GM19240 (cell line): ENCODE measurements at regions not wholly inside any gene's neighbourhood (a gene's known extent, or its start where the extent isn't known, plus 50 kb on each side); places are given as distances from the start of the nearest gene placed in this dataset.

ENCODE experiments used
- DNase-seq: peaks from one replicate; pipeline ENCODE4 v3.0.0; 2011; ENCODE audit warnings: low spot score; ENCODE audit not compliant: insufficient read length

DNA sequence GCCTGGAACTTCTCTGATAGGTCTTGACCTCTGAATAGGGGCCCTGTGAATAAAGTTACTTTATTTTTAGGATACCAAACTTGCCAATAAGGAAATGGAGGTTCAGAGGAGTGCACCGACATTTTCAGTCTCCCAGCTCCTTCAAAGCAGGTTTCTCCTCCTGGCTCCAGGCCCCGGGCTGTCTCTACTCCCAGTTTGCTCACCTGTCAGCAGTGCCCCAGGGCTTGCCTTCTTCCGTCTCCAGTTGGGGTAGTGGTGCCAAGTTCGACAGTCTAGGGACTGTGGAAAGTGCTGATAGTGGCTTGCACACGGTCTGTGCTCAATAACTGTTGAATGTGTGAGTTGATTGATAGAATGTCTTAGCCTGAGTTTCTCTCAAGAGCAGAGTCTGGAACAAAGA lies 149.2 kb downstream of the ACTL8 start:
- DNase-seq, result no peak

DNA sequence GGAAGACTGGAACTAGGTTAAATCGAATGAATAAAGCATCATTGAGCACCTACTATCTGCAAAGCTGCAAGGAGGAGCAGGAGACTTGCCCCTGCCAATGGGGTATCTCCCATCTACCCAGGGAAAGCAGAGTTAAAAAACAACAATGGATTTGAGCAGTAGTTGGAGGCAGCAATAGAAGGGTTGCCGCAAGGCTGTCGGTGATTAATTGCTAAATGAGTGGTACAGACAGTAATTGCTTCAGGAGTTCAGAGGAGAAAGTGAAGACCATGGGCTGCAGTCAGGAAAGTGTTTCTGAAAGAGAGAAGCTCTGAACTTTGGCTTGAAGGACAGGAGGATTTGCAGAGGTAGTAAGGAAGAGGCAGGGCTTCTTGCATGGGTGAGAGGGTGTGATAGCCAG lies 152.9 kb downstream of the ACTL8 start:
- DNase-seq, result no peak

DNA sequence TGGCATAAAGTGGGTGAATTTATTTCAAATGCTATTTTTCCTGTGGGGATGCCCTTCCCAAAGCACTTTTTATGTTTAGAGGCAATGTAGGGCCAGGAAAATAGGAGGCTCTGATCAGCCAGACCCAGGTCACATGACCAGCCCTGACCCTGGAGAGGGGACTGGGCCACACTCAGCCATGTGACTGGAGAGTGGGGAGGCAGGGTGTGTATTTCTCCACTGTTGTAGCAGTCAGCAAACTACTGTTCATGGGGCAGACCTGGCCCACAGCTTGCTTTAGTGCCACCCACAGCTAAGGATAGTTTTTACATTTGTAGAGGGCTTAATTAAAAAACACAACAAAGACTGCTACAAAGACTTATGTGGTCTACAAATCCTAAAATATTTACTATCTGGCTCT lies 153.8 kb downstream of the ACTL8 start:
- no peak for DNase-seq

GRCh38 chr1:17909634-17910033 lies 154.5 kb downstream of the ACTL8 start:
- DNase-seq, result no peak

- no peak for DNase-seq
Measured at GRCh38 chr1:17911791-17912190, 156.7 kb downstream of the ACTL8 start.

- no peak for DNase-seq
Measured at GRCh38 chr1:17912491-17912890, 157.4 kb downstream of the ACTL8 start.

- no peak for DNase-seq
Measured at GRCh38 chr1:17913326-17914115, 158.4 kb downstream of the ACTL8 start.

GRCh38 chr1:17914131-17914530 lies 159.0 kb downstream of the ACTL8 start:
- no peak for DNase-seq

- DNase-seq, result no peak
Measured at GRCh38 chr1:17914987-17915386, 159.9 kb downstream of the ACTL8 start.

DNA sequence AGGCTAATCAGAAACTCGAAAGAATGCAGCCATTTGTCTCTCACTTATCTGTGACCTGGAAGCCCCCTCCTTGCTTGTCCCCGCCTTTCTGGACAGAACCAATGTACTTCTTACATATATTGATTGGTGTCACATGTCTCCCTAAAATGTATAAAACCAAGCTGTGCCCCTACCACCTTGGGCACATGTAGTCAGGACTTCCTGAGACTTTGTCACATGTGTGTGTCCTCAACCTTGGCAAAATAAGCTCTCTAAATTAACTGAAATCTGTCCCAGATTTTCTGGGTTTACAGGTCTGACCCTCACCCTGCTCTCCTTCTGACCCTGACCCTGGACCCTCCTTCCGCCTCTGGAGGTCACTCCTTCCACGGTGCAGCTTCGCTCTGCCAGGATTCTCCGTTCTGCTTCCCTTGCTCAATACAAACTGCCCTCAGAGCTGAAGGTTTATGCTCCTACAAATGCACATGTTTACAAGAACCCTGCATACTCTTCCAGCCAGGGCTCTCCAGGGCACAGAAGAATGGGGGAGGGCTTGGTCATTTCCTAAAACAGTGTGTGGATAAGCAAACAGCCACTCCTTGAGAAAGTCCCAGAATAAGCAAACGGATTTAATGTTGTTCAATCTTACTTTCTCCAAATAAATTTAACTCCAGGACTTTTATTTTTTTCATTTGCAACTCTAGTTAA lies 160.5 kb downstream of the ACTL8 start:
- DNase-seq, result no peak

- DNase-seq, result no peak
Measured at GRCh38 chr1:17916702-17917101, 161.6 kb downstream of the ACTL8 start.

DNA sequence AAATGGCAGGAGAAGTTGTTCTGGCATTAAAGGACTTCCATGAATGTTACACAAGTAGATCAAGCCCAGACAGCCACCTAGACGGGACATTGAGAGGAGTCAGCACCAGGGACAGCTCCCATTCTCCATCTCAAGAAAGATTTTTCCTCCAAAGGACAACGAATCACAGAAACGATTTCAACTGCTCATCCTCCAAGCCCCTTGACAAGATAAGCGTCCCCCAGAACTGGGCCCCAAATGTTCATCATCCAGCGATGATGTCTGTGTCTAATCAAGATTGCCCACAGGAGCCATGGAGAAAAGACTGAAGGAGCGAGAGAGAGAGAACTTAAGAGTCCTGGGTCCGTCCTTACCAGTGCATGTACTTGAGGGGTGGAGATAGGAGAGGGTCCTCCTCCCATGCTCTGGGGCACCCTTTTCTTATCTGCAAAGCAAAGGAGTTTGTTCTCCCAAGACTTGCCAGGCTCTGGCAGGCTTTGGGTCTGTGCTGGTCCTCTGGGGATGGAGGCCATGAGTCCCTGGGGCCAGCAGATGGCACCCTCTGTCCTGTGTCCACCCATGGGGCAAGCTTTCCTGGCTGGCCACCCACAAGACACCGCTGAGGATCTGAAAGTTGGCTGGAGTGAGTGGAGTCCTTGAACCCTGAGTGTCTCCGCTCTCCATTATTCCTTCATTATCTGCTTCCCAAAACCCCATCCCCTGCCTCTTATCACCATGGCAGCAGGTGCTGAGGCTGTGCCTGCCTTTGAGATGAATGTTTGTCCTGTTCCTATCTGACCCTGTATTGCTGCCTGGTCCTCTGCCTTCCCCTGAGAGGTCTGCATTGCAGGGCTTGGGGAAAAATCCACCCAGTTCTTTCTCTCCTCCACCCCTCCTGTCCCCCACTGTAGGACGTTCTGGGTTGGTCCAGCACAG lies 164.6 kb downstream of the ACTL8 start:
- no peak for DNase-seq

DNA sequence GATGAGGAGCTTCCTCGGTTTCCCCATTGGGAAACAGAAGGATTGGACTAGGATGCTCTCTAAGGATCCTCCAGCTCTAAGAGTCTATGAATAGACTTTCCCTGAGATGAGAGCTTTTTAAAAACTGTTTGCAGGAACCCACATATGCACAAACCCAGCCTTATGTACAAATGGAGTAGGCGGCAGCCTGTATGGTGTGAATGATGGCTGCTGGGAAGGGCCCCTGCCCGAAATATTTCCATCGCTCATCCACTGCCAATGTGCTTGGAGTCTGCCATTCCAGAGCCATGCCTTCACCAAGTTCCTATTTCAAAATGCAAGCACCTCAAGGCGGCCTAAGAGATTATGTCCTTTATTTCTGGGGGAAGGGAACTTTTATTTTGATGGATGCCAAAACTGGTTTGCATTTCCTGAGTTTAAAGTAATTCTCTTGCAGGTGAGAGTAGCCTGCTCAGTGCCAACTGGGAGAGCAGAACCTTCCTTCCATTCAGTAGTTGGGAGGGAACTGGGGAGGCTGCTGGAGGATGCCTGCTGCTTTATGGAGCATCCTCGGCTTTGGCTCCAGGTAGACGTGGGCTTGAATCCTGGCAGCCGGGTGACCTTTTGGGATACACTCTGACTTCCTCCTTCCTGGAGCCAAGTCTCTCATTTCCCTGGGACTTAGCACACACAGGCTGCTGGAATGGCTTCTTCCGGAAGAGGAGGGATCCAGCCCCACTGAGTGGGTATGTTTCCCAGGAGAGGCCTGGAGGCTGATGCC lies 165.9 kb downstream of the ACTL8 start:
- no peak for DNase-seq

DNA sequence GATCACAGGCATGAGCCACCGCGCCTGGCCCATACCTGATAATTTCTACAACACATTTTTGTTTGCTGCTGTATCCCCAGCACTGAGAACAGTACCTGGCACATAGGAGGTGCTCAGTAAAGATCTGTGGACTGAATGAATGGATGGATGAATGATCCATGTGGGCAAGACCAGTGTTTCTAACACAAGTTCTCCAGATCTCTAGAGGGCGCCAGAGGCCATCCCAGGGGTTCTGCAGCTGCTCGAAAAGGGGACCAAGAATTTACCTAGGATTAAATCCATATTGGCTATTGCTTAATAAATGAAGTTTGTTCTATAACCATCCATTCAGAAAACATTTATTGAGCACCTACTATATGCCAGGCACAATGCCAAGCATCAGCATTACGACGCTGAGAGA lies 167.7 kb downstream of the ACTL8 start:
- DNase-seq, result no peak

- no peak for DNase-seq
Measured at GRCh38 chr1:17923666-17924065, 168.5 kb downstream of the ACTL8 start.

GRCh38 chr1:17924578-17924977 lies 169.4 kb downstream of the ACTL8 start:
- no peak for DNase-seq

DNA sequence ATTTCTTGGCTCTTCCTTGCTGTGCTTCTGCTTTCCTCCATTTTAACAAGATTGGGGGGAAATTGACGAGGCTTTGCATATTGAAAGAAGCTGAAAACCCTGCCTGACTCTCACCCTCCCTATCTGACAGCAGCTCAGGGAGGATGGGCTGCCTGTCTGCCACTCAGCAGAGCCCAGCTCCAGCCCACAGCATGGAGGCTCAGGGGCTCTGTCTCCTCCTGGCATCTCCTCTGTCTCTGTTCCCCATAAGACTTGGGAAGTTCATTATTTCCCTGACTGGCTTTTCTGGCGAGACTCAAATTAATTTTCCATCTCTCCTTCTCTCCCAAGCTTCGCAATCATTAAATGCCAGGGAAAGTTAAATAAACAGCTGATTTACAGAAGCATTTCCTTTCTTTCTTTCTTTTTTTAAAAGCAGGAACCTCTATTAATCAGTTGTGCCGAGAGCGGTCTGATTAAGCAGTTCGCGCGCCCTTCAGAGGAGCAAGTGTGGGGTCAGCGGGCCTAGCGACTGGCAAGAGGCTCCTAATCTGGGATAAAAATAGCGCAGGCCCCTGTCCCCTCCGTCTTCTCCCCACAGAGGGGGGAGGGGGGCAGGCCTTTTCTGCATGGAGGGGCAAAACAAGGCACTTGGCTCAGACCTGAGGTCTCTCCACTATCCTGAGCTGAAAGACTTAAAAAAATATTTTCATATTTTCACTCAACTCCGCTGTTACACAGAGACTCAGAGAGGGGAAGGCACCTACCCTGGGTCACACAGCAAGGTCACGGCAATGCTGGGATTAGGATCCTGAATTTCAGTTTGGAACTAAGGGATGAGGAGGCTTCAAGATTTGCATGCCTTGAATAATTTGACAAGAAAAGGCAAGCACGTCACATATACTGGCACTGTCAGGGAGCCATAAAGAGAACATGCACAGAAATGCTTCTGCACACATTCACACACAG lies 170.4 kb downstream of the ACTL8 start:
- no peak for DNase-seq

- no peak for DNase-seq
Measured at GRCh38 chr1:17926906-17927305, 171.8 kb downstream of the ACTL8 start.

DNA sequence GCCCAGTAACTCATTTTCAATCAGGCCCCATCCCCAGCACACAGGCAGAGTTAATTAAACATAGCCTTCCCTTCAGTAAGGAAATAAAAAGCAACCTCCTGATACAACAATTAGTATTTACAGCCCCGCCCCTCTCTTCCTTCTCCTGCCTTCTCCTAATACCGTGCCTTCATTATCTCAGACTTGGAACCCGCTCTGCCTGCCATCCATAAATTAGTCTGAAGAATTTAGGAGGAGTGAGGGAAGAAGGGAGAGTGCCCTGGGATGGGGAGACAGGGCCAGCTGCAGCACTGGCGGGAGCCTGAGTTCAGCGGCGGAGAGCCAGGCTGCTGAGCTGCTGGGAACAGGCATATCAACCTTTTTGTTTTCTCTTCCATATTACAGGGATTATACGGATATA lies 172.8 kb downstream of the ACTL8 start:
- DNase-seq, result no peak

GRCh38 chr1:17929224-17929623 lies 174.1 kb downstream of the ACTL8 start:
- DNase-seq, result no peak
